Left renal pelvis (tissue), 4 donors: ENCODE measurements at regions not wholly inside any gene's neighbourhood (a gene's known extent, or its start where the extent isn't known, plus 50 kb on each side); places are given as distances from the start of the nearest gene placed in this dataset.

ENCODE experiments used
- DNase-seq, 4 donors: peaks; one replicate each; pipeline ENCODE4 v3.0.0-alpha.2; 2013; ENCODE audit warnings: low read depth in 4 of 4, low spot score in 3 of 4

DNA sequence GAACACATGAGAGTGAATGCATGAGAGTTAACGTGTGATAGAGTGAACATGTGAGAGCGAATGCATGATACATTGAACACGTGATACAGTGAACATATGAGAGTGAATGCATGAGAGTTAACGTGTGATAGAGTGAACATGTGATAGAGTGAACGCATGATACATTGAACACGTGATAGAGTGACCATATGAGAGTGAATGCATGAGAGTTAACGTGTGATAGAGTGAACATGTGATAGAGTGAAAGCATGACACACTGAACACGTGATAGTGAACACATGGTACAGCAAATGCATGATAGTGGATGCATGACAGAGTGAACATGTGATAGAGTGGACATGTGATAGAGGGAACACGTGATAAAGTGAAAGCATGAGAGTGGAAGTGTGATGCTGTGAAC lies 517.9 kb downstream of the EIPR1 start:
- DNase-seq, result no peak

DNA sequence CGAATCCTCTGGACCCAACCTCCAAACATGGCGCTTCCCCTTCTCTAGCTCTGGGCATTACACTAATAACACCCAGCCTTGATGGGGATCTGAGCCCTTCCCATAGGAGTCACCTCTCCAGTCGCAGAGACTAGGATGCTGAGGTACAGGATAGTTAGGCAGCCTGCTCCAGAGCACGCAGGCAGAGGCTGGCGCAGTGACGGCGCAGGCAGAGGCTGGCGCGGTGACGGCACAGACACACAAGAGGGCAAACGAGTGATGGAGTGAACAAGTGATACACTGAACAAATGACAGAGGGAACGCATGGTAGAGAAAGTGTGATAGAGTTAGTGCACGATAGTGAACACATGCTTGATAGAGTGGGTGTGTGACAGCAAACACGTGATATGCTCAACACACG lies 518.5 kb downstream of the EIPR1 start:
- DNase-seq, result no peak

DNA sequence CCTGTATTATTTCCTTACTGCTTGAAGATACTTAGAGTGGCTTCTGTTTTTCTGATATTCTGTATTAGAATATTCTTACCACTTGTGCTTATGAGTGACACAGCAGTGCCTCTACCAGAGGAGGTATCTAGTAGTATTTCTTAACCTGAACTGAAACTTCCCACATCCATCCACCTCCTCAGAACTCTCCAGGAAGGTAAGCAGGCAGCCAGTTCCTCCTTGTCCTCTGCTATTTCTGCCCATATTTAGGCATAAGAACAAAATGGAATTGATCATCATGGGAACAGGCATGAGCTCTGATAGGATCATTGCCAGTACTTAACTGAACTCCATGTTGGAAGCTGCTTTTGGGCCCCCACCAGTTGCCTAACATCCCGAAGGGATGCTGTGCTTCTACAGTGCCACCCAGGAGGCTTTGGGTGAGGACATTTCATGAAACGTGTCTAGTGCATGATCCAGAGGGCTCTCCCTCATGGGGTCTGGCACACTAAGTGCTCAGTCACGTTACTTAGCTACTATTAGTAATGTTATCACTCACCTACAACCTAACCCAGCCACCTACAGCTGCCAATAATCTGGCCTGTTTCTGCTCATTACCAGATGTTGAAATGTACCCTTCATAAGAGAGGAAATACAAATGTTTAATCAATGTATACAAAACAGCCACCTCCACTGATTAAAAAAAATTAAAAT lies 520.7 kb downstream of the EIPR1 start:
- DNase-seq, result no peak

DNA sequence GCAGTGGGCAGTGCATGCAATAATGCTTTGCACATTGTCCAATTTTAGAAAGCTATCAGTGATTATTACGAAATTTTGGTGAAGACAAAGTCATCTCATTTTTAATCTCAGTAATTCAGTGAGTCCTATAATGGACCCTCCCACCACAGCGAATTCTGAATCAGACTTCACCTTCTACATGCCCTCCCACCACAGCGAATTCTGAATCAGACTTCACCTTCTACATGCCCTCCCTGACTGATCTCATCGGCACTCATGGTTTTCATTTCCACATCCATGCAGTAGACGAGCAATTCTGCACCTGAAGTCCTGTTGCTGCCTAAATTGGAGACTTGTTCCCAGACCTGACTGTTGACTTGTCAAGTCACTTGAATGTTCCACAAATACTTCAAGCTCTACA lies 522.3 kb downstream of the EIPR1 start:
- DNase-seq, result no peak

DNA sequence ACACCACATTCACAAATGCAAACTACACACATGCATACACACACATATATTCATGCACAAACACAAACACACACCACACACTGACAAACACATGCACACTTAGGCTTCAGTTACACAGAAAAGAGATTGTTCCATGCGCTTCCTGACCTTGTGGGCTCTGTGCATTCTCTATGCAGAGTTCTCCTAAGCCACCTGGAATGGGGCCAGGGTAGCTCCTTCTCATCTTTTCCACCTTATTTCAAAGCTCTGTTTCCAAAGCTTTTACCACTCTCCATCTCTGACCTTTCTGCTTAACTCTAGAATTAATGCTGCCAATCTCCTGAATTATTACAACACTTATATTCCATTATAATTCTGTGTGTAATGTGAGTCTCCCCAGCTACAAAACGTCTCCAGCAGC lies 522.3 kb upstream of the MYT1L start:
- no peak for DNase-seq

DNA sequence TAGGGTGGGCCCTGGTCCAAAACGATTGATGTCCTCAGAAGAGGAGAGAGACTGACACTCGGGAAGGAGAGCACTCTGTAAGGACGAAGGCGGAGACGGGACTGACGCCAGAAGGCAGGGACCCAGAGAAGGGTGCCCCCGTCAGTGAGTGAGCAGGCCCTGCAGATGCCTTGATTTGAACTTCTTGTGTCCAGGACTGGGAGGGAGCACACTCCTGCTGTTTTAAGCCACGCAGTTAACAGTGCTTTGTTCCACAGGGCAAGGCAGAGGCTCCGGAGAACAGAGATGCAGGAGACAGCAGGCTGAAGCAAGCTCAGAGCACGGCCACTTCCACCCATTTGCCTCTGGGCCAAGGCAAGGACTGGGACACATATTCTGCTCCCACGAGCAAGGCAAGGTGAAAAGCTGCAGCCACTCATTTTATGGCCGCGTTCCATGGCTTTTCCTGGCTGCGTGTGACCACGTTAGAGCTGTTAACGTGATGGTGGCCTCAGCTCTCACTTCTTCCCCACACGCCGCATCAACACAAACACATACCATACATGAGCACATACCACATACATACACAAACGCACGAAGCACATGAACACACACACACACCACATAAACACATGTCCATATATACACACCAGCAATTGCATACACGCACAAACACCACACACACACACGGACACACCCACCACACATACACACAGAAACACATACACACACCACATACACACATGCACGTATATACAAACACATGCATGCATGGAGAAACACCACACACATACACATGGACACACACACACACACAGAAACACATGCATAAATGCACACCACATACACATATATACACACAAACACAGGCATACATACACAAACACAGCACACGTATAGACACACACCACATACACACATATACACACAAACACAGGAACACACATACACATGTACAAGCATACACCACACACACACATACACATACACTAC lies 521.0 kb upstream of the MYT1L start:
- no peak for DNase-seq

DNA sequence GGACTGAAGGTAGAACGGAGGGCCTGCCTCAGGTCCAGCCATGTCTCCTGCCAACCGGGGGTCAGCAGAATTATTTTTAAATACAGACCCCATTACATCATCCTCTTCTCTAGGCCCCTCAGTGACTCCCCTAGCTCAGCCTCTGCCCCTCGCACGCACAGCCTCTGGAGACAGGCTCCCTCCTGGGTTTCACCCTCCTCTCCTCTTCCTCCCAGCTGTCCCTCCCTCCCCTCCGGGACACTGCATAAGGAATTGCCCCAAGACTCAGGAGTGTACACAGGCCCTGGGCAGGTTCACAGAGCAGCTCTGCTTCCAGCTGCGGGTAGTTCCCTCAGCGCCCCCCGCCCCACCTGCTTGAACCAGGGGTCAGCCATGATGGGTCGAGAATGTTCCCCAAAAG lies 520.2 kb upstream of the MYT1L start:
- DNase-seq, result no peak

DNA sequence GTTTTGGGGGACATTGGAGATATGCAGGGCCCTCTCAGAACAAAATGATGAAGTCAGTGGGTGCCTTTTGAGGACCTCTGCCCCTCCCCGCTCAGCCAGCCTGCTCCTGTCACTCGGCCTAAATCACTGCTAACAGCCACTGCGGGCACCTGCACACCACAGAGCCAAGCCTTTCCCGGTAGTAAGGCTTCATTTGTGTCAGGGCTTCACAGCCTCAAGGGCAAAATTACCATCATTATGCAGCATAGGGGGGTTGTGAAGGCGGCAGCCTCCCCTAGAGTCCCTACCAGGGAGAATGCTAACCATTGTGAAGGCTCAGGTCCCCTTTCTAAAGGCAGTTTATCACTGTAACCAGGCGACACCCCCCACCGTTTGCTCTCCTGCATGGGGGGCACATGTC lies 519.8 kb upstream of the MYT1L start:
- no peak for DNase-seq

DNA sequence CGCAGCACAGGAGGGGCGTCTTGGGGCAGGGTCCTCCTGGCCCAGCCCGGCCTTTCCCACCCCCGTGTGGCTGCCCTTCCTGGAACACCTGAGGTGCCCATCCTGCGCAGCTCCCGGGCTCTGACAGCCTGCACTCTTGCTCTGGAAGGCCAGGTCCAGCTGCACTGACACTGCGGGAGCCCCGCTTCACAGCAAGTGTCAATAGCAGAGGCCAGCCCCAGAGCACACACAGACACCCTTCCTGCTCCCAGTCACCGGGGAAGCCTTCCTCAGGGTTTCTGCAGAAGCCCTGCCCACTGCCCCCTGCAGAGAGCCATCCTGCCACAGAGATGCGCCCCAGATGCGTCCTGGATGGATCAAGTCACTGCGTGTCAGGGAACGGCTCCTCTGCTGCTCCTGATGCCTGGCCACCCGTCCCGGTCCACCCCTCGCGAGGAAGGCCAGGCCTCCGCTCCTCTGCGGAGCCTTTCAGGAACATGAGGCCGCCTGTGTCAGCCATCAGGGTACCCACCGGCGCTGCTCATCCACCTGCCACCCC lies 519.2 kb upstream of the MYT1L start:
- DNase-seq, result no peak

DNA sequence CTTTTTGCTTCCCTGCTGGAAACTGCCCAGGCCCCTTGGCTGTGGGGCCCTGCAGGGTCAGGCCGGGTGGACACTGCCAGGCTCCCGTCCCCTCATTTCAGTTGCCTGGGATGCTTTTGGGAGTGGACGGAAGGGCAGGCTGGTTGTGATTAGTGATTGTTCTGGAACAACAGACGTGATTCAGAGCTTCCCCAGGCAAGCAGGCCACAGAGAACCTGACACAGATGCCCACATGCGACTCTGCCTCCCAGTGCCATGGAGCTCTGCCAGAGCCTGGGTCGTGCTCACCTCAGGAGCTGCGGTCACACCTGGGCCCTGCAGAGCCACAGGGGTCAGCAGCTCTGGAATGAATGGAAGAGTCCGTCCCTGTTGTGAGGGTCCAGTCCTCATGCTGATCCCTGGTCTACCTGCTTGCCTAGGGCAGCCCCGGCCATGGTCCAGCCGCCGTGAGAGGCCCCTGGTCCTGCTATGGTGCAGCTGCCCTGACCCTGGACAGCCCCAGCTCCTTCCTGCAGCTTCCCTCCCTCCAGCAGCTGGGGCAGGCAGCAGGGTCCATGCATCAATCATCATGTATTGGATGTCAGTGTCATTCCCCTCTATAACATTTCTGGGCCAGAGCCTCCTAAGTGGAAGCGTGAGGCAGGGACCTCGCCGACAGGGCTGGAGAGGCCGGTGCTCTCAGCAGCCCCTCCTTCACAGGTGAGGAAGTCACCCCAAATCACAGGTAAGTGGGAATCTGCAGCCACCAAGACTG lies 518.6 kb upstream of the MYT1L start:
- DNase-seq, result no peak

DNA sequence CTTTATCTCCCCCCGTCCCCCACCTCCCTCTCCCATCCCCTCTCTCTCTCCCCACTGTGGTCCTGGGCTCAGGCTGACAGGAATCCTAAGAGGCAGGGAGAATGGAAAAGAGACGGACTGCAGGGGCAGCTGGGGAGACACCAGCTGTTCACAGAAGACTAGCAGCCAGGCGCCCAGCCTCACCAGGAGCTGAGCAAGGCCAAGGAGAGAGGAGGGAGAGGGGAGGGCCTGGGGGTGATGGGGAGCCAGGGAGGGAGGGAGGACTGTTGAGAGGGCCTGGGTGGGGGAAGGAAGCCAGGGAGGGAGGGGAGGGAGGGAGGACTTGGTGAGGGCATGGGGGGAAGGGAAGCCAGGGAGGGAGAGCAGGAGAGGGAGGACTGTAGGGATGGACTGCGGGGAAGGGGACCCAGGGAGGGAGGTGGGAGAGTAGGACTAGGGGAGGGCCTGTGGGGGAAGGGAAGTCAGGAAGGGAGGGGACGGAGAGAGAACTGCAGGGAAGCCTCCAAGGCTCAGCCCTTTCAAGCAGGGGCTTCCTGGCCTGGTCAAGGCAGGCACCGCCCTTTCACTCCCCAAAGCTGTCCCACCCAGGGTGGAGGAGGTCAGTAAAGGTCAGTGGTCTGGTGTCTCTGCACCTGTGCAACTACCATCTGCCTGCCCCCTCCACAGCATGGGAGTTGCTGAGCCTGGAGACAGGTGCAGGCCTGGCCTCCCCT lies 517.7 kb upstream of the MYT1L start:
- peak in 2 of 4 donors; percentile 23 to 34 for DNase-seq

DNA sequence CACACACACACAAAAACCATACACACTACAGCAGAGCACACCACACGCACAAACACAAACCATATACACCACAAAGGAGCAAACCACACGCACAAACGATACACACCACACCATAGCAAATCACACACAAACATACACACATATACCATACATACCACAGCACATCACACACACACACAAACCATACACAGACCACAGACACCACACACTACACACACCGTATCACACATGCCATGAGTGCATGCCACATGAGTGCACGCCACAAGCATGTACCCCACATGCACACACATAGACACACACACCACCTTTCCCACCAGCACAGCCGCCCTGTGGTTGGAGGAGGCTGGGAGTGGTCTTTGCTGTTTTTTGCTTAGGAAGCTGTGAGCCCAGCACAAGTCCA lies 517.1 kb upstream of the MYT1L start:
- no peak for DNase-seq

DNA sequence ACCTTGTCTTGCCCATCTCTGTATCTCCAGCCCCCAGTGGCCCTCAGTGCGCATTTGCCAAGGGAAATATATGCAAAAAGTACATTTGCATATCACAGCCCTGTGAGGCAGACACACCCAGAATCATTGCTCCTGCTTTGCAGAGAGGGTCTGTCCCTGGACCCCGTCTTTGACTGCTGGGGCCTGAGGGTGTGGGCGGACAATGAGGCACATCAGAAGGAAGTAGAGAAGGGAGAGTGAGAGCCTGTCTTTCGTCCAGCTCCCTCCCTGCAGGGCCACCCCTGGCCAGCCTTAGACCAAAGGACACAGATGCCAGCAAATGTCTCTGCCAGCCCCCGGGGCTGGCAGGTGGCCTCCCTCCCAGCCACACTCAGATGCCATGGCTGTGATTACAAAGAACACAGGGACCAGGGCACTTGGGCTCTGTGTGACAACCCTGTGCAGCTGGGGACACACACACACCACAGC lies 516.2 kb upstream of the MYT1L start:
- no peak for DNase-seq

DNA sequence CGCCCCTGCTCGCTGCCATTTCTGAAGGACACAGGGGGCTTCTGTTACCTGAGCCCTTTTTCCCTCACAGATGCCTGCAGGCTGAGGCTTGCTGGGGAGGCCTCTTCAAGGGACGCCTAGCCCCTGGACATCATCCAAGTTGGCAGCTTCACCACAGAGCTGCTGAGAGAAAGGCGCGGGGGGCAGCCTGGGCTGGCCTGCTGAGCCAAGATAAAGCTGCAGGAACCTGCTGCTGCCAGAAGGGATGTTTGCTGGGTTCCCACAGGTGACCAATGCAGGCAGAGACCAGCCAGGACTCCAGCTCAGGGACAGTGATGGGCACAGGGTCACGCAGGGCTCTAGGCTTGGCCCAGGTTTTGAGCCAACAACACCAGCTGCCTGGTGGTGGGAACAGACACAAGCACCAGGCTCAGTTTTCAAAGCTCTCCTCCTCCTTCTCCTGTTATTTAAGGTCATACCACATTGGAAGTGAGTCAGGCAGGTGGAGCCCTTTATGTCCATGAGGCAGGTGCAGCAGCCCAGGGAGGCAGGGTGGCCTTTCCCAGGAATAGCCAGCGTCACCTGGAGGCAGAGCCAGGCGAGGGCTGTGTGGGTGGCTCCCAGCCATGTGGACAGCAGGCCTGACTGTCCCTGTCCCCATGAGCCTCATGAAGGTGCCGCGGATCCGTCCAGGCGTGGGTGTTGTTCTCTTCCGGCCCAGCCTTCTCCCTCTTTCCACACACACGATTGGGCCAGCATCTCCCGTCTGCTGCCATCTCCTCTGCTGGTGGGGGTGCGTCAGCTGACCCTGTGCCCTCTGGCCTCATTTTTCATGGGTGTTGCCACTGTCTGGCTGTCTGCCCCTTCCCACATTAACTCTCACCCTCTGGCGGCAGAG lies 515.5 kb upstream of the MYT1L start:
- DNase-seq, result no peak

DNA sequence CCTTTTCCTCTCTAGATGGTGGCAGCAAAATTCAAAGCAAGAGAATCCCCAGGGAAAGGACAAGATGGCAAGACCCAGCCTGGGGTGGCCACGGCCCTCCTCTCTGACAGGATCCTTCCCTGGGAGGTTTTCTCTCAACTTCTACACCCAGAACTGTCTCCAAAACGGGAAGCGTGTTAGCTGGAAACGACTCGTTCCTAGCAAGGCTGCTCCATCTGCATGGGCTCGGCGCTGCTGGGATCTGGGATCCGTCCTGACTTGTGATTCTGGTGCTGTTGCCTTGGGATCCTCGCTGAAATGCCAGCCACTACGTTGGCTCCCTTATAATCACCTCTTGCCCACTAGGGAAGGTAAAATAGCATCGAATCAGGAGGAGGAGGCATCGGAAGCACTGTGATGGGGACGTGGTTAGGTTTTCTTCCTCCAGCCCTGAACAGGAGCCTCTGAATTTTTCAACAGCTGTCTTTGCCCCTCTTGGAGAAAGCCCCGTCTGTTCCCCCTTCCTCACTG lies 514.8 kb upstream of the MYT1L start:
- no peak for DNase-seq

DNA sequence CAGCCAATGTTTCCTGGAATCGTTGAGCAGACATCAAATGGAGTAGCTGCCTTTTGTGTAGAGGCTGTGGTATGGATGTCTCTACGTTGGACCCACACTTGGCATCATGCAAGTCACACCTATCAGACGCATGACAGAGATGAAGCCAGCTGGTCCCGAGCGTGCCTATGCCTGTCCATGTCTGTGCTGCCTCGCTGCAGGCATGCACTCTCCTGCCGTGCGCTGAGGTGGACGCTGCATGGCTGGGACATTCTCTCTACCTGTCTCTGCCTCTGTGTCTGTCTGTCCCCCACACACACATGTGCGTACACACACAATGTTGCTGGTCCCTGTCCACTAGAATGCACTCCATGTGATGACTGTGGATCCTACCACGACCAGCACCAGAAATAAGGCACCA lies 514.2 kb upstream of the MYT1L start:
- no peak for DNase-seq

DNA sequence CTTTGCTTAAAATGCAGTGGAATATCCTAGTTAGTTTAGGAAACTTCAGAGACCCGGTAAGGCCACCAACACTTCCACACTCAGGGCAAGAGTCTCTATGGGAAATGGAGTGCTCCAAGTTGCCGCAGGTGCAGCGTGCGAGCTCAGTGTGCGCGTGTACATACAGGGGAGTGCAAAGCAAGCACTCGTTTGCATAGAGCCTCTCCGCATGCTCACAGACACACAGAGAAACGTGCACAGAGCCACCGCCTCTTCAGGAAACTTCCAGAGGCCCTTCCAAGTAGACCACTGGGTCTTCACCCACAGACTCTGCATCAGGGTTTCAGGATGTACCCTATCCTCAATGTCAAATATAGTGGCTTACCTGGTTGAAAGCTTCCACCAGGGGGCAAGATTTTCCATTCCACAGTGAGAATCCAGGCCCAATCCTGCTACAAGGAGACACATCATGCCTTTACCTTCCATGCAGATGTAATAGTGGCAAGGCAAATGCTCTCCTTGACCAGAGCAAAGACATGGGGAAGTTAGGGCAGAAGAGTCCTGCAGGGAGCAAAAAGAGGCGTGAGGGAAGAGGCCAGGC lies 513.0 kb upstream of the MYT1L start:
- DNase-seq, result no peak

DNA sequence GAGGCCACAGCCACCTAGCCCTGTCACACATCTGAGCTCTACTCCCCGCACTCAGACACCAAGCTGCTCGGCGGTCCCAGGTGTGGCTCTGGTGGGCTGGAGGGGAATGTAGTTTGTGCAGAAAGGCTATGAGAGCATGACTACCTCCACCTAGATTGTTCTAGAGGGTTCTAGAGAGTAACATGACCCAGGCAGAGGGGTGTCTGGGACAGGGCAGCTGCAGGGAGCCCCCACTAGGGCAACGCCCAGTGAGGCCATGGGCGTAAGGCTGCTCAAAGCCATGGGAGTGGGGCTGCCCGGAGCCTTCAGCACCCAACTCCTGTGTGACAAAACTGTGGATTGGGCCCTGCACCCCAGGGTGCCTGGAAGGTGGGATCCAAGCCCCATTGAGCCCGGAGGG lies 511.4 kb upstream of the MYT1L start:
- DNase-seq, result no peak
